SW480 (cell line): ENCODE measurements at regions not wholly inside any gene's neighbourhood (a gene's known extent, or its start where the extent isn't known, plus 50 kb on each side); places are given as distances from the start of the nearest gene placed in this dataset.

Experiments
- DNase-seq: peaks from one replicate; pipeline ENCODE4 v3.0.0-alpha.2; 2016; ENCODE audit warnings: low spot score

DNA sequence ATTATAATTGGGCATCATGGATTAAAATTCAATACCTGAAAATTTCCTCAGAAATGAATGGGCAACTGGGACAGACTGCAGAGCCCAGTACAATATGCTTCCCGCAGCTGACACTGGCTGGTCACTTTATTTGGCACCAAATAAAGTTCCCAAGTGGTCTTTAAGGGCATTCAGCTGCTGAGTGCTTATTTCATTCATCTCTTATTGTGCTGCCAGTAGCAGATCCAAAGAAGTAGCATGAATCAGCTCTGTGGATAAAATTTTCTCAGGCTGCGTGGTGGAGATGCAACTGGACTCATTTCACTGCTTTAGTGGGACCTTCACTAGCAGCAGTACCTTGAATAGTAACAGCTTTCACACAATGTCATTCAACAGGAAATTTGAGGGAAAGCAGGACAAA is 226.3 kb upstream of the ADGRL2 start:
- no peak for DNase-seq

DNA sequence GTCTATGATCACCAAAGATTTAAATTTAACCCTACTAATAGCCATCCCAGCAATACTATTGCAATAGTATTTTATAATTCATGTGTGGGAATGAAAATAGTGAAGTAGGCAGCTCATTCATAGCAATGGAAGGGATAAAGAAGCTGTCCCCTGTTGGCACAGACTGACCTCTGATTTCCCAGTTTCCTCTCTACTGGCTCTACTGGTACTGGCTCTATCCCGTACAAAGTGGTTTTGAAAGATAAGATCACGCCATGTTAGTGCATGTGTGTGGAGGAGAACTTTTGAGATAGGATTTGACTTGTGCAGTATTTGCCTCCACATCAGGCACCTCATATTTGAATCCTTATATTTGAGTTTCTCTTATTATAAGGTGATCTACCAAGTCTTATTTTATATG is 227.3 kb upstream of the ADGRL2 start:
- no peak for DNase-seq

DNA sequence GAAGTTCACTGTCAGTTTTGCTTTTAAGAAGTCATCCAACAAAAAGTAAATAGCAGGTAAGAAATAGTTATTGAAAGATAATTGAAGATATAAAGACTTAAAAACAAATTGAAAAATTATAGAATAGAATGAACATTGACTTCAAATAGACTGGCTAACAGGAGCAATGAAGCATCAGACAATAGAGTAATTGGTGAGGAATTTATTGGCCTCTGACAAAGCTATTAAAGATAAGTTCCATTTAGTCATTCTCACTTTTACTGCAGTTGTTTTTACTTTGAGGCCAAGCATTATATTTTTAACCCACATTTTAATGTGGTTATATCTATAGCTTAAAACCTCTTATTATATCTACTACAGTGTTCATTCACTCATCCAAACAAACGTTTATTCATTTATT is 228.8 kb upstream of the ADGRL2 start:
- no peak for DNase-seq

DNA sequence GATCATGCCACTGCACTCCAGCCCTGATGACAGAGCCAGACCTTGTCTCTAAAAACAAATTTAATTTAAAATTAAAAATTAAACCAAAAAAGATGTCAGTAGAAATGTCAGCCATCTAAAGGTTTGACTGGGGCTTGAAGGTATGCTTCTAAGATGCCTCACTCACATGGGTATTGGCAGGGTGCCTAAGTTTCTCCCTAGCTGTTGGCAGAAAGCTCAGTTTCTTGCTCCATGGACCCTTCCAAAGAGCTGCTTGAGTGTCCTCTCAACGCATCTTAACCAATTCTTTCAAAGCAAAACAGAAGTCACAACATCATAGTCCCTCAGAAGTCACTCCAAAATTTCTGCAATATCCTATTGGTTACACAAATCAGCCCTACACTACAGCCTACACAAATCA is 231.0 kb upstream of the ADGRL2 start:
- DNase-seq = no peak

DNA sequence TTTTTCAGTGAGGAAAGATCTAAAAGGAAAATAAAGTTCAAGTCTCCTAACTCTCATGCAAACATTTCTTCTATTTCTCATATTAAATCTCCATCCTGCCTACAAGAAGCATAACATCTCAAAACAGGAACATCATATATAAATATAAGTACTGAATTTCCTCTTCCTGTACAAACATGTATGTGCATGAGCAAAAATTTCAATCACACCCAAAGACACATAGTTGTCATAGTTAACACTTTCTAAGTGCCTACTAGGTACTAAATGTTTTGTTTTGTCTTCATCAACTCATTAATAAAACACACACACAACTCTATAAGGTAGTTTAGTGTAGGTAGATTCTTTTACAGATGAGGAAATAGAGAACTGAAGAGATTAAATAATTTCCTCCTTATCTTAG is 237.1 kb upstream of the ADGRL2 start:
- no peak for DNase-seq

DNA sequence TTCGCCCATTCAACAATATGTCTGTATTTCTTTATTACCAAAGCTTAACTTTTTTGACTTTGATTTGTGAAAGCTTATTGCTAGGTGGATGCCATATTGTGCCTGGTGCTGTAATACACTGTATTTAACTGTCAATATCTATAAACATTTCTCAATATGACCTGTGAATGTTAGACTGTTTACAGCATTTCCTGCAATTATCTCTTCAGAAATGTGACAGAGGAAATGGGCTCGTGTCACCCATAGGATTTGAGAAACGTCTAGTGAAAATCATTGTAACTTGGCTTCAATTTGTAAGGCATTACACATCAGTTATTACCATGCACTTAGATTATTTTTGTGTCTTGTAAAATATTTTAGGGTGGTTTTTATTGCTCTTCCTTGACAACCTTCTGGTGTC is 237.8 kb upstream of the ADGRL2 start:
- no peak for DNase-seq

DNA sequence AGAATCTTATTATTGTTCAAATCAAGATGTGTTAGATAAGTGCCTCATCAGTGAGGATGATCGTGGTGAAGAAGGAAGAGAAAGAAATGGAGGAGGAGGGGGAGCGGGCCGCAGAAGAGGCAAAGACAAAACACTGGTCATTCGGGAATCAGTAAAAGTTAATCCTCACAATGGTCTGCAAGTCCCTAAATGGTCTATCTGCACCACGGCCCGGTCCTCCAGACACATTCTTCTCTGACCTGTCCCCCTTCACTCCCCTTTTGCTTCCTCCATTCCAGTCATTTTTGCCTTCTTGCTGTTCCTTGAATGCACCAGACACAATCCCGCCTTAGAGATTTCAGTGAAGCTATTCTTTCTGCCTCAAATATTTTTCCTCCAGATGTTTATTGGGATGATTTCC is 240.1 kb upstream of the ADGRL2 start:
- no peak for DNase-seq

DNA sequence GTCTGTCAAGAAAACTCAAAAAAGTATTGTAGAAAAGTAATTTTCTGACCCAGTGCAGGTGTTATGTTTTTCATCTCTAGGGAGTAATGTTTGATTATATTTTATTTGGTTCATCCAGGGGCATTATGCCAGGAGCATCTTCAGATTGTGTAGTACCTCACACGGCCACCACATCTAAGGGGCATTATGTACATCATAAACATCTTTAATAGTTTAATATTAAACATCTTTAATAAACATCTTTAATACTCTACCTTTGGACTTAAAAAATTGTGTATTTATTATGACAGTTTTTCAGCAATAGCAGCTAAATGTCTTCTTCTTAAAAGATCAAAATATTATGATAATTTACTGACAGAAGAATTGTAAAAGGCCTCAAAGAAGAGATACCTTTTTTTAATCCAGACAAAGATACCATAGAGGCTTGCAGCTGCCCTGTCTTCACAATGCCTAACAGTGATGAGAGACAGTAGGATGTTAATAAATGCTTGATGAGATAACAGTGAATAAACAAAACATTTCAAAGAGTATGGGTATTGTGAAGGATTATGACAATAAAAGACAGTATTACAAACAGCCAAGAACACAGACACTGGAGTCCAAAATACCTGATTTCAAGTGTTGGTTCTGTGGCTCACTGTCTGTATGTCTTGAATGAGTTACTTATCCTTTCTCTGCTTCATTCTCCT is 240.9 kb upstream of the ADGRL2 start:
- no peak for DNase-seq

DNA sequence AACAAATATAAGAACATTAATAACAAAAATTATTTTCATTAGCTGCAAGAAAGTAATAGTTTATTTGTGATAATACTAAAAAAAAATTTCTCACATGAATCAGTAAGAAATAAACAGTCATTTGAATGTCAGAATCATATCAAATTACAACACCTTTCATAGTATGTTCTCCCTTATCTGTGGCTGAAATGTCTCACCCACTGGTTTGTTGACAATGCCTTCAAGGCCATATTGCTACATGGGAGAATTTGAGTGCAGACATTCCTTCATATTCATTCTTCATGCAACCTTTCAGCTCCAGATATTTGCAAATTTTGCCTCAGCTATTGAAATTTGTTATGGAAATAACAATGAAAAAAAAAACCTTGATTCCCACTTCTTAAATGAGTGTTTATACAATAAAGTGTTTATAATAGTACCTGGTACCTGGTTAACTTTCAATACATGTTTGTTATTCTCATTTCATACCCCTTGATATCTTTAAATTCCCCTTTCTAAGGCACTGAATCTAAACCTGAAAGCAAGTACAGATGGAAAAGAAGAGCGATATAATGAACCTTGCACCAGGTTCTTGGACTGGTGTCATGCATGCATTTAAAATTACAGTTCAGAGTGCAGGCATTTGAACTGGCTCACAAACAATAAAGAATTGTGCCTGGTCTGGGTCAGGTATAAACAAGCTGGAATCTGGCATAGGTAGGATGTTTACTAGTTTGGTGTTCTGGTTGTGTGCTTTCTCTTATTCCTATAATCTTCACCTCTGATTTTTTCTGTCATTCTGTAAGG is 242.2 kb upstream of the ADGRL2 start:
- DNase-seq = no peak

DNA sequence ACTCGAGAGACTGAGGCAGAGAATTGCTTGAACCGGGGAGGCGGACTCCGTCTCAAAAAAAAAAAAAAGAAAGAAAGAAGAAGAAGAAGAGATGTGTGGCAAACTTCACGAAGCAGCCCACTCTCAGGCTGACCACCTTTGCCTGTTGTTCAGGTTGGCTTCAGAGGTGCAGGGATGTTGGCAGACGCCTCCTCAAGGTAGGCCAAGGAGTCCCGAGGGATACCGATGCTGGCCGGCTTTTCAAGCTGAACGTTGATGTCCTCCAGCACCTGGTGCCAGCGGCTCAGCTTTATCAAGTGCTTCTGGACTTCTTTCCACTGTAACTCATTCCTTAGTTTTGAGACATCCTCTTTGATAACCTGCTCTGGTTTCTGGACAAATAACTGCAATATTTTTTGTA is 243.8 kb upstream of the ADGRL2 start:
- DNase-seq = no peak

DNA sequence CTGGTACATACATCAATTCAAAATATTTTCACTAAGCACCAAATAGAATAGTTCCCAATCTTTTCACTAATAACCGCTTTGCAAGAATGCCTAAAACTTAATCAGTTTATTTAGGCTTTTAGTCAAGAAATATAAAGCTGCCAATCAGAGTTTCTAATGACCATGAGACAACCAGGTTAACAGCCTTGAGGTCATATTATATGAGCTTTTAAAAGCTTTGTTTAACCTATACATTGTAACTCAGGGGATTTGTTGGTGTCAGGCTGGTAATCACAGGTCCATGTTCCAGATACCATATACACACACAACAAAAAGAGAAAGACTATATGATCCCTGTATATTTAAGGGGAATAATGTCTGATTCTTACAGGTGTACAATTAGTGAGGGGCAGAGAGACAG is 246.2 kb upstream of the ADGRL2 start:
- no peak for DNase-seq

DNA sequence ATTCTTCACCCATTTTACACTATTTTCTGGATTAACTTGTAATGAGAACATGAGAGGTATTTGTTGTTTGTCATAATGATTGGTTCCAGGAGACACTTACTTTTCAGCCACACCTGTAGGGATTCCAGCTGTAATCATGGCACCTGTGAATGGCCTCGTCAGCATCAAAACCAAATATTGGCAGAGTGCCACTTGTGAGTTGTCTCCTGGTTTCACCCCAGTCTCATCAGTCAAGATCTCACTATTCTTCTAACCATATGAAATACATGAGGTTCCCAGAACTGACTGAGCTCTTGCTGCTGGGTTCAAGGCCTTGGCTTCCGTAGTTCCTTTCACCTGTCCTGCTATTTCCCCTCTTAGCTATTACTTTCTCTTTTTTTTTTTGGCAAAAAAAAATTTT is 246.6 kb upstream of the ADGRL2 start:
- no peak for DNase-seq

DNA sequence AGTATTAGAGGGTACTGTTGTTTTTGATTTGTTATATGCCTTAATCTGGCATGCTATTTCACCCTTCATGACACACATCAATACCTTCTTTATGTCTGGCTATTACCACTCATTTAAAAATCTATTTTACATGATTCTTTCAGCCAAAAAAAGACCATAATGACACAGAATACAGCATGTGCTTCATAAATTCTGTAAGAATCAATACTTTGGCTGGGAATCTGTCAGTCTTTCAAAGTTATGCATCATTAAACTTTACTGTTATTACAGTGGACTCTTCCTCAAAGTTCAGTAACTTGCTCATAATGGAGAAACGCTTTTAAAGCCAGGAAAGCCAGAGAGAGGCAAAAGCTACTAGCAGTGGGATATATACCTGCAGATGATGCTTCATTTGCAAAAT is 247.2 kb upstream of the ADGRL2 start:
- DNase-seq = no peak

DNA sequence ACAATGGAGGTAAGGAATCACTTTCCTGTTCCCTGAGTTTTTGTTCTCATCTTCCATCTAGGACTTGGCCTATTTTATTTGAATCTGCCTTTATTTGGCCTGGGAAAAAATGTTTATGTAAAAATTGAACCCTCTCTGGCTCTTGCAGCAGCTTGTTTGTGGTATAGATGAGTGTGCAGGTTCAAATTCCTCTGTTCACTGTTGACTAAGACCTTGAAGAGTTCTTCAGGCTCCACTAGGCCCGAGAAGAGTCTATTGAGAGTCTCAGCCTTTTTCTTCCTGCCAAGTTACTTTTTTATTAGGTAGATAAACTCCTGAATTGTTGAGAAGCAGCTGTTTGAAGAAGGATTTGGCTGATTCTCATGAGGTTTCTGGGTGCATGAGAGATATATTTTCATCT is 248.8 kb upstream of the ADGRL2 start:
- no peak for DNase-seq

DNA sequence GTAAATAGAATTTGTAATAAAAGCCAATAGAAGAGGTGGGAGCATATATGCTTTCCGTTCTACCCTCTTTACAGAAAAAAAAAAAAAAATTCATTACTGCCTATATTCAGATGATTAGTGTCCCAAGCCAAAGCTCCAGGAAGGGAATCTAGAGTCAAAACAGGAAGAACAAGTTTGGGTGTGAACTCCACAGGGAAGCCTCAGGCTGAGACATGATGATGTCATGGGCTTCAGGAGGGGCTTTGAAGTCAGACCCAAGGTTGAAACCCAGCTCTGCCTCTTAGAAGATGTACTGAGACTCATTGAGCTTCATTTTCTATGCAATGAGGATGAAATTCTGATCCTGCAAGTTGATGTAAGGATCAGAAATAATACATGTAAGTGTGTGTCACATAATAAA is 250.0 kb upstream of the ADGRL2 start:
- DNase-seq = no peak

DNA sequence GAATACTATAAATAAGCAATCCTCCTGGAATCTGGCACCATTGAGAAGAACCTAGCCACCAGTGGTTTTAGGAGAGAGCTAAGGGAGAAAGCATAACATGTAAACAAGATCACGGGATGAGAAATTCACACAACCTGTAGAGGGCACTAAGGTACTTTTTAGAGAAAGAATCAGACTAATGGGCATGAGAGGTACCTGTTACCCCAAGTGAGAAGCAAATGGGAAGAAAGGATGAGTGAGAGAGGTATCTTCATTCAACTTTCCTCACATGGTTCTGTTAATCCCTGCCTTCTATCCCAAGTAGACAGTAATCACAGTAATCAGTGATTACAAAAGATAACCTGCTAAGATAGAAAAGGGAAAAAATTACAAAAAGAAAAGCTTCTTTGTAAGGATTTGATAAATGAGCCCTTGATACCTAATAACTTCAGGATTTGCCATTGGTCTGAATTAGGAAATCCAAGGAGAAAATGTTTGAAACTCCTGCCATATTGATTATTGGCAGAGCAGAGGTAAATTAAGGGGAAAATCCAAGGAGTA is 251.1 kb upstream of the ADGRL2 start:
- DNase-seq = peak; percentile 43

DNA sequence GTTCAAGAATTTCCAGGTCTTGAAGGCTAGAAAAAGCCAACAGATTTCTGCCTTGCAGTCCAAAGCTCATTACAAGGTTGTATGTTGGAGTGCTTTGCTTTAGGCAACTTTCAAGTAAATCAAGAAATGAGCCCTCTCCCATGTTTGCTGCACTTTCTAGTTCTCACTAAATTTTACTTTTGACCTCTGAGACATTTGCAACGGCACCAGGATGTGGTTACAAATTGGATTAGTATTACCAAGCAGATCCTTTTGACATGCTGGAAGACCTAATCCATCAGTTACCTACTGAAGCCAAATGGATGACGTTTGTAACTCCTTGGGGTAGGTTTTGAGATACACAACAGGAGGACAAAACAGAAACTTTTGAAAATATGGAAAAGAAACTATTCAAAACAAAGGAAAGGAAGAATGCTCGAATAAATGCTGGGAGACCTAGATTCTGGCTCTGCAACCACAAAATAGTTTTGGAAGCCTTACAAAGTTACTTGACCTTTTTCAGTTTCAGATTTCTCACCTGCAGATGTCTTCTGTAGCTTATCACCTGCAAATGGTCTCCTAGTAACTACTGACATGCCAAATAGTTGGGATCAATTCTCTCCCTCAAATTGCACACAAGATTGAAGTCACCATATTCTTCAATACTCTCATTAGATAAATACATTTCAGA is 251.7 kb upstream of the ADGRL2 start:
- no peak for DNase-seq

DNA sequence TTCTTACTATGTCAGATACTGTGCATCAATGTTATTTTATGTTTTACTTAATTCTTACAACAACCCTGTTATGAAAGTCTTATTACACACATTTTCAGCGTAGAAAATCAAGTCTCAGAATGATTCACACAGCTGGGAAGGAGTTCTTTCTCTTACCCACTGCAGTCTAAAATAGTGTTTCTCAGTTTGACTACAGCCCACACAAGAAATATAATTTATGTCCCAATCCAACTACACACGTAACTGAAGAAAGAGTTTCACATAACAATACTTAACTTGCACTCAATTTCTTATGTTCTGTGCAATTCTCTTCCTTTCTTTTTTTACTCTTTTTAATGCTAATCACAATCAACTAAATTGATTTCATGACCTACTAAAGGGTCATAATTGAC is 252.8 kb upstream of the ADGRL2 start:
- no peak for DNase-seq

DNA sequence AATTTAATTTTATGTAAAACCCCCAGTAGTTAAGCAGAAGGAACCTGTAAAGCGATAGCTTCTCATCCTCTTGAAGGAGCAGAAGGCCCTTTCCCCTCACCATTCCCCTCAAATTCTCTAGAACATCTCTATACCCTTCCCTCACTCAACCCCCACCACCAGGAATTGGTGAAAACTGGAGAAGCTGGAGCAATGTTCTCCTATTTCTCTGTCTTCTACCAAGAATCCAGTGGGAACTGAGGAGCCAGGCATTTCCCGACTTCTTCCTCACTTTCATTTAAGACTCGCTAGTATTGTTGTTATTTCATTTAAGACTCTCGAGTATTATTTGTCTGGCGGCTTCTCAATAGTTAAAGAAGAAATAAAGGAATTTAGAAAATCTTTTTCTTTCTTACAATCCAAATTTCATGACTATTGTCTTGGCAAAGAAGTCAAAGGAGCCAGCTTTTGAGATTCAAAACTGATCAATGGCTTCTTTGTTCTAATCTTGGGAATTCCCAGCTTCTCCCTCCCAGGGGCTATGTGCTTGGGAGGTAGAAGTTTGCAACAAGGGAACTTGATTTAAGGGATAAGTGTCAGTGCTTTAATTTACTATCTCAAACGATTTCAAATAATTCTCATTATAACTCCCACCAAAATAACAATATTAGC is 253.3 kb upstream of the ADGRL2 start:
- no peak for DNase-seq

DNA sequence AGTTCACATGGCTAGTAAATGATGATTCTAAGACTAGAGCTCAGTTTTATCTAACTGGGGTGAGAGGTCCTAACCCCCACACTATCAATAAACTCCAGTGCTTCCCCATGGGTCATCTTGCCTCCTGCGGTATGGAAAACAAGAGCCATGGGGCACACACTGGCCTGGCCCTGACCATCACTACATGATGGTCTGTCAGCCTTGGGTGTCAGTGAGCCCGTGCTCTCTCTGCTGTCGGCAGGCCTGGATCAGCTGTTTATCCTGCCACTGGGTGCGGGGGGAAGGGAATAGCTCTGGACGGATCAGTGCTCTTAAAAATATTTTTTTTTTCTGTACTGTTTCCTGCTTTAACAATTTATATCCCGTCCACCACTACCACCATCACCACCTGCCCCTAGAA is 255.0 kb upstream of the ADGRL2 start:
- DNase-seq = no peak

DNA sequence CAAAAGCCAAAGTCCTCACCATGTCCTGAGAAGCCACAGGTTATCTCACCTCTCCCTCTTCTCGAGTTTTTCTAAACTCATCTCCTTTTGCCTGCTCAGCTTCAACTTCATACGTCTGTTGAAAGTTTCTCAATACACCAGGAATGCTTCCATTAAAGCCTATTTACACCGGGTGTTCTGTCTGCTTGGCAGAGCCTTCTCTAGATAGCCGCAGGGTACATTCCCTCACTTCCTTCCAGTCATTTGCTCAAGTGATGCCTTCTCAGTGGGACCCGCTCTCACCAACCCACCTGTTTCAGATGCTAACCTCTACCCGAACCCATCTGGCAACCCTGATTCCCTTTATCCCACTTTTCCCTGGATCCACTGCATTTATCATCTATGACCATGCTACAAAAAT is 257.0 kb upstream of the ADGRL2 start:
- DNase-seq = no peak

DNA sequence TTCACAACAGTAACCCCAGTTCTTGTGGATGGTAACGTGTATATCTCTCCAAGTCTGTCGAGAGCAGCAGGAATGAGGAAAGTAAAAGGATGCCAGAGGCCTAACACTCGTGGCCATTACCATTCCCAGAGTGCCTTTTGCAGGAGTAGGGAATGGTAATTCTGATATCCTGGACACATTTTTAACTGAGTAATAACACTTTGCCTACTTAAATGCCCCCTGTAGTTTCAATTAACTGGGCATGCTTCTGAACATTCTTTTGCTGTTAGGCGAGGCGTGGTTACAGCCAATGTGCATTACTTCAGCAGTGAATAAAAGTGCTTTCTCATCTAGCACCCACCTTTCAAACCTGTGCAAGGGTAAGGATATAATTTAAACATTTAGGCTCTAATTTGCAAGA is 258.5 kb upstream of the ADGRL2 start:
- DNase-seq = no peak

DNA sequence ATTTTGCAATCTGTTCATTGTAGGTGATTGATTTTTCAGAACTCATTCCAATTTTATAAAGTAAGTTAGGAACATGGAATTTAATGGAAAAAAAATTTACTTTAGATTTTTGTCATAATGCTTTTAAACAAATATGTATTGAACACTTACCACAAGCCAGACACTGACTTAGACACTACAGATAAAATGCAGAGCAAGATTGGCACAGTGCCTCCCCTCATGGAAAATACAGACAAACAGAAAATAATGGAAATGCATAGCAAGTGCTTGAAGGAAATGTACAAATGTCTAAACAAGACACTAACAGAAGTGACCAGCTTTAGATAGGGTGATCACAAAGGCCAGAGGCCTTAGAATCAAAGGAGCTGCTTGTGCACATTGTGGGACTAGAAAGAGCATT is 260.5 kb upstream of the ADGRL2 start:
- no peak for DNase-seq
